ENCODE measurements at regions not wholly inside any gene's neighbourhood (a gene's known extent, or its start where the extent isn't known, plus 50 kb on each side); places are given as distances from the start of the nearest gene placed in this dataset.

DNA sequence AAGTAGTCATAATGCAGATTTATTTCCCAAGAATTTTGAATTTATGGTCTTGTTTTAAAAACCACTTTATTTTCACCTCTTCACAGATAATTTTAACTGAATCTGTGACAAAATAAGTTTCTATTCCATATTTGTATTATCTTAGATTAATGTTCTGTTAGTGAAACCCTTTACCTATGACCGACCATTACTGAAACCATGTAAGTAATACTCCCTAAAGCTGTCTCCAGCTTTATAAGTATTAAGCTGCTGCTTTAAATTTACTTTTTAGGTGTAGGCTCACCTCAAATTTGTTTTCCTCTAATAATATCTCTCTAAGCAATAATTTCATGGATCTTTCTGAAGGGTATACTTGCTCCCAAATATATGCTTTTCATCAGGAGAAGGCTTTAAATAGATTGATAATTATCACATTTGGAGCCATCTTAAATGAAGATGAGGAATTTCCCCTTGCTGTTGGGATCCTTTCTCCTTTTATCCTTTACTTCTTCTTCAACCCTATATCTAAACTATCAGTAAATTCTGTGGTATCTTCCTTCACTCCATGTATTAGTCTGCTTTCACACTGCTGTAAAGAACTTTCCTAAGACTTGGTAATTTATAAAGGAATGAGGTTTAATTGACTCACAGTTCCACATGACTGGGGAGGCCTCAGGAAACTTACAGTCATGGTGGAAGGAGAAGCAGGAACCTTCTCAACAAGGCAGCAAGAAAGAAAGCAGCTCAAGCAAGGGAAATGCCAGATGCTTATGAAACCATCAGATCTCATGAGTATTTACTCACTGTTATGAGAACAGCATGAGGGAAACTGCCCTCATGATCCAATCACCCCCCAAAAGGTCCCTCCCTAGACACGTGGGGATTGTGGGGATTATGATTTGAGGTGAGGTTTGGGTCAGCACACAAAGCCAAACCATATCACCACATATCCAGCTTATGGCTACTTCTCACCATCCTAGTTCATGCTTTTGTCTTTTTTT lies 92.3 kb upstream of the P2RY1 start:
- TF ChIP-seq, protein P1, sequence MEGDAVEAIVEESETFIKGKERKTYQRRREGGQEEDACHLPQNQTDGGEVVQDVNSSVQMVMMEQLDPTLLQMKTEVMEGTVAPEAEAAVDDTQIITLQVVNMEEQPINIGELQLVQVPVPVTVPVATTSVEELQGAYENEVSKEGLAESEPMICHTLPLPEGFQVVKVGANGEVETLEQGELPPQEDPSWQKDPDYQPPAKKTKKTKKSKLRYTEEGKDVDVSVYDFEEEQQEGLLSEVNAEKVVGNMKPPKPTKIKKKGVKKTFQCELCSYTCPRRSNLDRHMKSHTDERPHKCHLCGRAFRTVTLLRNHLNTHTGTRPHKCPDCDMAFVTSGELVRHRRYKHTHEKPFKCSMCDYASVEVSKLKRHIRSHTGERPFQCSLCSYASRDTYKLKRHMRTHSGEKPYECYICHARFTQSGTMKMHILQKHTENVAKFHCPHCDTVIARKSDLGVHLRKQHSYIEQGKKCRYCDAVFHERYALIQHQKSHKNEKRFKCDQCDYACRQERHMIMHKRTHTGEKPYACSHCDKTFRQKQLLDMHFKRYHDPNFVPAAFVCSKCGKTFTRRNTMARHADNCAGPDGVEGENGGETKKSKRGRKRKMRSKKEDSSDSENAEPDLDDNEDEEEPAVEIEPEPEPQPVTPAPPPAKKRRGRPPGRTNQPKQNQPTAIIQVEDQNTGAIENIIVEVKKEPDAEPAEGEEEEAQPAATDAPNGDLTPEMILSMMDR (optimal IDR thresholded peaks at IDR 0.05 in 1 of 3, IDR thresholded peaks at IDR 0.05 in 1 of 3, conservative IDR thresholded peaks at IDR 0.05 in 1 of 3; ENCODE audit: extremely low read depth in 1 of 3, insufficient read depth in 2 of 3, low read length in 3 of 3), result no peak
- no peak for TF ChIP-seq EZH2 (IDR thresholded peaks at IDR 0.05; ENCODE audit: low read length)

All from keratinocyte (primary cell).